HEK293 (cell line): ENCODE measurements at regions not wholly inside any gene's neighbourhood (a gene's known extent, or its start where the extent isn't known, plus 50 kb on each side); places are given as distances from the start of the nearest gene placed in this dataset.

ENCODE experiments used
- CTCF ChIA-PET: fragments of 350-600 bp; formaldehyde crosslinking; extraction: SDS; loops from one replicate; lab custom pipeline; 2021; ENCODE audit warnings: antibody characterized with exemption; lab: Yijun Ruan, JAX
- POLR2A ChIA-PET: fragments of 300-600 bp; formaldehyde crosslinking; extraction: SDS; loops from one replicate; lab custom pipeline; 2020; ENCODE audit warnings: antibody characterized with exemption, inconsistent platforms; lab: Yijun Ruan, JAX
- H3K27ac ChIP-seq: fragments of 200-500 bp; sonication (Bioruptor generic); 2 replicates; pipeline ENCODE4 v1.5.1; 2014; ENCODE audit warnings: low read depth, low read length, control low read depth, inconsistent platforms; ENCODE audit errors: extremely low read depth
- H3K36me3 ChIP-seq, 2 experiments: fragments of 200-500 bp in 1 of 2; sonication (Bioruptor generic) in 1 of 2; 1 replicate in 1 of 2; 2 replicates in 1 of 2; pipeline ENCODE4 v1.5.1; 2014 to 2017; ENCODE audit warnings: inconsistent platforms in 2 of 2, low read length in 2 of 2; ENCODE audit not compliant: control insufficient read depth in 2 of 2, insufficient read depth in 1 of 2
- H3K4me1 ChIP-seq: fragments of 200-500 bp; sonication (Bioruptor generic); 2 replicates; pipeline ENCODE4 v1.5.1; 2014; ENCODE audit warnings: mild to moderate bottlenecking, low read length, inconsistent platforms; ENCODE audit not compliant: control insufficient read depth, insufficient read depth
- H3K4me3 ChIP-seq: 2 replicates; pipeline ENCODE4 v1.5.1; 2011; ENCODE audit warnings: low read depth, mild to moderate bottlenecking, control low read depth, low read length, moderate library complexity
- H3K9me3 ChIP-seq: fragments of 200-500 bp; sonication (Bioruptor generic); 2 replicates; pipeline ENCODE4 v1.5.1; 2014; ENCODE audit warnings: low read depth, low read length, inconsistent platforms; ENCODE audit not compliant: control insufficient read depth, insufficient read depth
- CTCF ChIP-seq: fragments of 450-650 bp; formaldehyde crosslinking; IDR thresholded peaks from 2 replicates; pipeline ENCODE4 v1.5.1; 2016; ENCODE audit warnings: missing biosample characterization, missing genetic modification characterization
- GLI2 ChIP-seq: fragments of 450-650 bp; formaldehyde crosslinking; IDR thresholded peaks from 2 replicates; pipeline ENCODE4; 2017; ENCODE audit warnings: missing biosample characterization, missing genetic modification characterization, low read depth, borderline replicate concordance
- HOXA7 ChIP-seq: sonication (generic); formaldehyde crosslinking; IDR thresholded peaks from 2 replicates; pipeline ENCODE4 v1.8.1; 2022; ENCODE audit warnings: missing genetic modification reagents, borderline replicate concordance
- IKZF3 ChIP-seq: fragments of 450-650 bp; IDR thresholded peaks from 2 replicates; pipeline ENCODE4 v1.5.0; 2018; ENCODE audit warnings: missing biosample characterization, mild to moderate bottlenecking, missing genetic modification characterization, moderate library complexity
- KLF17 ChIP-seq: fragments of 450-650 bp; formaldehyde crosslinking; IDR thresholded peaks from 2 replicates; pipeline ENCODE4 v1.5.1; 2016; ENCODE audit warnings: missing biosample characterization, missing genetic modification characterization
- KLF7 ChIP-seq: fragments of 450-650 bp; formaldehyde crosslinking; IDR thresholded peaks from 2 replicates; pipeline ENCODE4 v1.5.1; 2016; ENCODE audit warnings: missing biosample characterization, missing genetic modification characterization, borderline replicate concordance
- SCRT1 ChIP-seq: fragments of 450-650 bp; formaldehyde crosslinking; IDR thresholded peaks from 2 replicates; pipeline ENCODE4 v1.5.1; 2016; ENCODE audit warnings: missing biosample characterization, missing genetic modification characterization, borderline replicate concordance
- TSHZ1 ChIP-seq: fragments of 450-650 bp; formaldehyde crosslinking; IDR thresholded peaks from 2 replicates; pipeline ENCODE4 v1.5.1; 2016; ENCODE audit warnings: missing biosample characterization, missing genetic modification characterization, borderline replicate concordance
- ZBTB21 ChIP-seq: fragments of 450-650 bp; formaldehyde crosslinking; IDR thresholded peaks from 2 replicates; pipeline ENCODE4 v1.5.1; 2017; ENCODE audit warnings: missing biosample characterization, missing genetic modification characterization
- ZNF274 ChIP-seq, 2 experiments: fragments of 200-500 bp in 1 of 2; fragments of 450-650 bp in 1 of 2; sonication (Bioruptor generic) in 1 of 2; formaldehyde crosslinking in 1 of 2; IDR thresholded peaks; 2 replicates each; pipeline versions ENCODE4 v1.5.1 to v1.6.1; 2014 to 2016; ENCODE audit warnings: borderline replicate concordance in 1 of 2, inconsistent platforms in 1 of 2, low read length in 1 of 2, missing biosample characterization in 1 of 2, missing genetic modification characterization in 1 of 2
- ZNF311 ChIP-seq: fragments of 450-650 bp; formaldehyde crosslinking; IDR thresholded peaks from 2 replicates; pipeline ENCODE4 v1.5.1; 2017; ENCODE audit warnings: missing biosample characterization, missing genetic modification characterization, borderline replicate concordance
- ZNF391 ChIP-seq: fragments of 450-650 bp; formaldehyde crosslinking; IDR thresholded peaks from 2 replicates; pipeline ENCODE4 v1.5.1; 2016; ENCODE audit warnings: low read depth, missing biosample characterization, missing genetic modification characterization, borderline replicate concordance
- ZNF544 ChIP-seq: fragments of 450-650 bp; formaldehyde crosslinking; IDR thresholded peaks from 2 replicates; pipeline ENCODE4 v1.5.0; 2017; ENCODE audit warnings: missing biosample characterization, missing genetic modification characterization
- ZNF560 ChIP-seq: fragments of 450-650 bp; formaldehyde crosslinking; IDR thresholded peaks from 2 replicates; pipeline ENCODE4 v1.5.1; 2017; ENCODE audit warnings: missing biosample characterization, missing genetic modification characterization, borderline replicate concordance
- ZNF677 ChIP-seq: fragments of 450-650 bp; IDR thresholded peaks from 2 replicates; pipeline ENCODE4 v1.5.0; 2018; ENCODE audit warnings: missing biosample characterization, mild to moderate bottlenecking, missing genetic modification characterization, moderate library complexity
- TF ChIP-seq, protein P1 (sequence below): fragments of 450-650 bp; formaldehyde crosslinking; IDR thresholded peaks from 2 replicates; pipeline ENCODE4 v1.5.1; 2016; ENCODE audit warnings: missing biosample characterization, missing genetic modification characterization
- TF ChIP-seq, protein P2 (sequence below): fragments of 450-650 bp; formaldehyde crosslinking; IDR thresholded peaks from 2 replicates; pipeline ENCODE4 v1.5.1; 2016; ENCODE audit warnings: missing biosample characterization, missing genetic modification characterization
- TF ChIP-seq, protein P3 (sequence below): fragments of 450-650 bp; IDR thresholded peaks from 2 replicates; pipeline ENCODE4 v1.5.1; 2018; ENCODE audit warnings: missing biosample characterization, mild to moderate bottlenecking, missing genetic modification characterization

DNA sequence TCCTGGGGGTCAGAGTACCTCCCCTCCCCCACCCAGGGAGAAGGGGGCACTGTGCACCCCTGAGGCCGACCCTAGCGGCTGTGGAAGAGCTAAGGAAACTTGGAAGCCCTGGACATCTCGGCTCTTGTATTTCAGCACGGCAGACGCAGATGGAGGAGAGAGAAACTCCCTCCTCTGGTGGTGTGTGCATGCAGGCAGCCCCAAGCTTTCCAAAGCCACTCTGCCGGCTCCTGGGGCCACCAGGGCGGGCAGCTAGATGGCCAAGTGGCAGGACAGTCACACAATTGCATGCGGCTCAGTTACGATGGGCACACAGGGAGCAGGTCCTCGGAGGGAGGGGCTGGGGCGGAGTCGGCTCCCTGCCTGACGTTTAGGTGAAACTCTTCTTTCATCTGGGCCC, 195.5 kb downstream of the RBFOX3 start (continued):
- no peak for TF ChIP-seq ZNF677 (tag by site-specific recombination)

GRCh38 chr17:79414793-79415211, 196.0 kb downstream of the RBFOX3 start:
- ChIA-PET CTCF (interaction anchor here (1.3 to 1.6 kb wide), 4 partner anchors 13 to 198 kb away, joined by 4 to 8 read pairs (median 6); no protein-coding TSS in a partner anchor), POLR2A (no interaction called here)
- H3K4me3 ChIP-seq: no peak overlapping the region
- H3K27ac ChIP-seq: no peak overlapping the region
- no peaks in the 10 kb centered on the region for H3K36me3 ChIP-seq
- H3K9me3 ChIP-seq: no peaks in the 10 kb centered on the region
- no peaks in the 10 kb centered on the region for H3K4me1 ChIP-seq
- no peak for TF ChIP-seq ZNF544 (tag by site-specific recombination)
- no peak for TF ChIP-seq KLF7 (tag by site-specific recombination)
- TF ChIP-seq TSHZ1 (tag by site-specific recombination): no peak
- TF ChIP-seq, protein P1, sequence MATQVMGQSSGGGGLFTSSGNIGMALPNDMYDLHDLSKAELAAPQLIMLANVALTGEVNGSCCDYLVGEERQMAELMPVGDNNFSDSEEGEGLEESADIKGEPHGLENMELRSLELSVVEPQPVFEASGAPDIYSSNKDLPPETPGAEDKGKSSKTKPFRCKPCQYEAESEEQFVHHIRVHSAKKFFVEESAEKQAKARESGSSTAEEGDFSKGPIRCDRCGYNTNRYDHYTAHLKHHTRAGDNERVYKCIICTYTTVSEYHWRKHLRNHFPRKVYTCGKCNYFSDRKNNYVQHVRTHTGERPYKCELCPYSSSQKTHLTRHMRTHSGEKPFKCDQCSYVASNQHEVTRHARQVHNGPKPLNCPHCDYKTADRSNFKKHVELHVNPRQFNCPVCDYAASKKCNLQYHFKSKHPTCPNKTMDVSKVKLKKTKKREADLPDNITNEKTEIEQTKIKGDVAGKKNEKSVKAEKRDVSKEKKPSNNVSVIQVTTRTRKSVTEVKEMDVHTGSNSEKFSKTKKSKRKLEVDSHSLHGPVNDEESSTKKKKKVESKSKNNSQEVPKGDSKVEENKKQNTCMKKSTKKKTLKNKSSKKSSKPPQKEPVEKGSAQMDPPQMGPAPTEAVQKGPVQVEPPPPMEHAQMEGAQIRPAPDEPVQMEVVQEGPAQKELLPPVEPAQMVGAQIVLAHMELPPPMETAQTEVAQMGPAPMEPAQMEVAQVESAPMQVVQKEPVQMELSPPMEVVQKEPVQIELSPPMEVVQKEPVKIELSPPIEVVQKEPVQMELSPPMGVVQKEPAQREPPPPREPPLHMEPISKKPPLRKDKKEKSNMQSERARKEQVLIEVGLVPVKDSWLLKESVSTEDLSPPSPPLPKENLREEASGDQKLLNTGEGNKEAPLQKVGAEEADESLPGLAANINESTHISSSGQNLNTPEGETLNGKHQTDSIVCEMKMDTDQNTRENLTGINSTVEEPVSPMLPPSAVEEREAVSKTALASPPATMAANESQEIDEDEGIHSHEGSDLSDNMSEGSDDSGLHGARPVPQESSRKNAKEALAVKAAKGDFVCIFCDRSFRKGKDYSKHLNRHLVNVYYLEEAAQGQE (tag by site-specific recombination): no peak
- TF ChIP-seq, protein P2, sequence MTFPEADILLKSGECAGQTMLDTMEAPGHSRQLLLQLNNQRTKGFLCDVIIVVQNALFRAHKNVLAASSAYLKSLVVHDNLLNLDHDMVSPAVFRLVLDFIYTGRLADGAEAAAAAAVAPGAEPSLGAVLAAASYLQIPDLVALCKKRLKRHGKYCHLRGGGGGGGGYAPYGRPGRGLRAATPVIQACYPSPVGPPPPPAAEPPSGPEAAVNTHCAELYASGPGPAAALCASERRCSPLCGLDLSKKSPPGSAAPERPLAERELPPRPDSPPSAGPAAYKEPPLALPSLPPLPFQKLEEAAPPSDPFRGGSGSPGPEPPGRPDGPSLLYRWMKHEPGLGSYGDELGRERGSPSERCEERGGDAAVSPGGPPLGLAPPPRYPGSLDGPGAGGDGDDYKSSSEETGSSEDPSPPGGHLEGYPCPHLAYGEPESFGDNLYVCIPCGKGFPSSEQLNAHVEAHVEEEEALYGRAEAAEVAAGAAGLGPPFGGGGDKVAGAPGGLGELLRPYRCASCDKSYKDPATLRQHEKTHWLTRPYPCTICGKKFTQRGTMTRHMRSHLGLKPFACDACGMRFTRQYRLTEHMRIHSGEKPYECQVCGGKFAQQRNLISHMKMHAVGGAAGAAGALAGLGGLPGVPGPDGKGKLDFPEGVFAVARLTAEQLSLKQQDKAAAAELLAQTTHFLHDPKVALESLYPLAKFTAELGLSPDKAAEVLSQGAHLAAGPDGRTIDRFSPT (tag by site-specific recombination): no peak
- TF ChIP-seq ZNF391 (tag by site-specific recombination): no peak
- no peak for TF ChIP-seq CTCF (tag by site-specific recombination)
- no peak for TF ChIP-seq KLF17 (tag by site-specific recombination)
- TF ChIP-seq ZNF560 (tag by site-specific recombination): no peak
- TF ChIP-seq SCRT1 (tag by site-specific recombination): no peak
- no peak for TF ChIP-seq HOXA7 (CRISPR knock-in tag)
- TF ChIP-seq ZBTB21: no peak
- no peak for TF ChIP-seq IKZF3 (tag by site-specific recombination)
- no peak for TF ChIP-seq ZNF311 (tag by site-specific recombination)
- TF ChIP-seq ZNF274 (IDR thresholded peaks at IDR 0.05; ENCODE audit: low read length): no peak
- no peak for TF ChIP-seq ZNF274 (tag by site-specific recombination; IDR thresholded peaks at IDR 0.05; ENCODE audit: borderline replicate concordance)
- TF ChIP-seq, protein P3, sequence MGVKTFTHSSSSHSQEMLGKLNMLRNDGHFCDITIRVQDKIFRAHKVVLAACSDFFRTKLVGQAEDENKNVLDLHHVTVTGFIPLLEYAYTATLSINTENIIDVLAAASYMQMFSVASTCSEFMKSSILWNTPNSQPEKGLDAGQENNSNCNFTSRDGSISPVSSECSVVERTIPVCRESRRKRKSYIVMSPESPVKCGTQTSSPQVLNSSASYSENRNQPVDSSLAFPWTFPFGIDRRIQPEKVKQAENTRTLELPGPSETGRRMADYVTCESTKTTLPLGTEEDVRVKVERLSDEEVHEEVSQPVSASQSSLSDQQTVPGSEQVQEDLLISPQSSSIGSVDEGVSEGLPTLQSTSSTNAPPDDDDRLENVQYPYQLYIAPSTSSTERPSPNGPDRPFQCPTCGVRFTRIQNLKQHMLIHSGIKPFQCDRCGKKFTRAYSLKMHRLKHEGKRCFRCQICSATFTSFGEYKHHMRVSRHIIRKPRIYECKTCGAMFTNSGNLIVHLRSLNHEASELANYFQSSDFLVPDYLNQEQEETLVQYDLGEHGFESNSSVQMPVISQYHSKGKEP: no peak
- TF ChIP-seq GLI2 (tag by site-specific recombination): no peak
